ENCODE measurements at regions not wholly inside any gene's neighbourhood (a gene's known extent, or its start where the extent isn't known, plus 50 kb on each side); places are given as distances from the start of the nearest gene placed in this dataset.

GRCh38 chr10:78727728-78728127, 341.0 kb upstream of the ZMIZ1 start:
- Mint-ChIP-seq H3K27me3 (ENCODE audit: unreplicated experiment) (peaks cover 2% of the 10 kb centered on the region), H3K4me3 (ENCODE audit: unreplicated experiment) (no peak overlapping the region), H3K27ac (ENCODE audit: unreplicated experiment) (no peak overlapping the region), H3K36me3 (ENCODE audit: unreplicated experiment) (no peaks in the 10 kb centered on the region), H3K9me3 (ENCODE audit: unreplicated experiment) (peaks cover 3% of the 10 kb centered on the region), H3K4me1 (ENCODE audit: low read depth, unreplicated experiment) (no peaks in the 10 kb centered on the region)
- no peak for TF ChIP-seq CTCF (IDR thresholded peaks at IDR 0.05; ENCODE audit: partially characterized antibody, unreplicated experiment)
- DNase-seq: no peak

- peaks cover 3% of the 10 kb centered on the region for H3K9me3 Mint-ChIP-seq (ENCODE audit: unreplicated experiment)
- TF ChIP-seq CTCF (IDR thresholded peaks at IDR 0.05; ENCODE audit: partially characterized antibody, unreplicated experiment): no peak
Measured at GRCh38 chr10:78728176-78728575, 340.6 kb upstream of the ZMIZ1 start.

GRCh38 chr10:78729366-78729765, 339.4 kb upstream of the ZMIZ1 start:
- H3K4me1 Mint-ChIP-seq (ENCODE audit: low read depth, unreplicated experiment): no peaks in the 10 kb centered on the region
- no peak for DNase-seq
- H3K9me3 Mint-ChIP-seq (ENCODE audit: unreplicated experiment): peaks cover 2% of the 10 kb centered on the region
- peaks cover 2% of the 10 kb centered on the region for H3K27me3 Mint-ChIP-seq (ENCODE audit: unreplicated experiment)
- no peak overlapping the region for H3K4me3 Mint-ChIP-seq (ENCODE audit: unreplicated experiment)
- TF ChIP-seq CTCF (IDR thresholded peaks at IDR 0.05; ENCODE audit: partially characterized antibody, unreplicated experiment): no peak
- H3K27ac Mint-ChIP-seq (ENCODE audit: unreplicated experiment): no peak overlapping the region
- no peaks in the 10 kb centered on the region for H3K36me3 Mint-ChIP-seq (ENCODE audit: unreplicated experiment)

More at GRCh38 chr10:78728176-78728575, 340.6 kb upstream of the ZMIZ1 start:
- Mint-ChIP-seq H3K4me1 (ENCODE audit: low read depth, unreplicated experiment) (no peaks in the 10 kb centered on the region), H3K36me3 (ENCODE audit: unreplicated experiment) (no peaks in the 10 kb centered on the region), H3K27me3 (ENCODE audit: unreplicated experiment) (peaks cover 2% of the 10 kb centered on the region), H3K4me3 (ENCODE audit: unreplicated experiment) (no peak overlapping the region), H3K27ac (ENCODE audit: unreplicated experiment) (no peak overlapping the region)
- no peak for DNase-seq

- H3K36me3 Mint-ChIP-seq (ENCODE audit: unreplicated experiment): no peaks in the 10 kb centered on the region
- no peak for DNase-seq
- H3K27me3 Mint-ChIP-seq (ENCODE audit: unreplicated experiment): peaks cover 2% of the 10 kb centered on the region
- no peaks in the 10 kb centered on the region for H3K4me1 Mint-ChIP-seq (ENCODE audit: low read depth, unreplicated experiment)
- no peak overlapping the region for H3K4me3 Mint-ChIP-seq (ENCODE audit: unreplicated experiment)
- TF ChIP-seq CTCF (IDR thresholded peaks at IDR 0.05; ENCODE audit: partially characterized antibody, unreplicated experiment): no peak
- H3K9me3 Mint-ChIP-seq (ENCODE audit: unreplicated experiment): peaks cover 2% of the 10 kb centered on the region
- no peak overlapping the region for H3K27ac Mint-ChIP-seq (ENCODE audit: unreplicated experiment)
Measured at GRCh38 chr10:78729800-78730199, 339.0 kb upstream of the ZMIZ1 start.

GRCh38 chr10:78730754-78731153, 338.0 kb upstream of the ZMIZ1 start:
- Mint-ChIP-seq H3K27me3 (ENCODE audit: unreplicated experiment) (peaks cover 2% of the 10 kb centered on the region), H3K27ac (ENCODE audit: unreplicated experiment) (no peak overlapping the region), H3K9me3 (ENCODE audit: unreplicated experiment) (peaks cover 3% of the 10 kb centered on the region), H3K4me3 (ENCODE audit: unreplicated experiment) (no peak overlapping the region), H3K4me1 (ENCODE audit: low read depth, unreplicated experiment) (no peaks in the 10 kb centered on the region), H3K36me3 (ENCODE audit: unreplicated experiment) (no peaks in the 10 kb centered on the region)
- TF ChIP-seq CTCF (IDR thresholded peaks at IDR 0.05; ENCODE audit: partially characterized antibody, unreplicated experiment): no peak
- DNase-seq: no peak
